GM21737 (cell line): ENCODE measurements at regions not wholly inside any gene's neighbourhood (a gene's known extent, or its start where the extent isn't known, plus 50 kb on each side); places are given as distances from the start of the nearest gene placed in this dataset.

Experiments
- ATAC-seq: cut with Tn5 transposase; IDR thresholded peaks from one replicate; pipeline ENCODE4 v1.9.1; 2021; ENCODE audit warnings: mild to moderate bottlenecking, moderate library complexity; ENCODE audit not compliant: unreplicated experiment

DNA sequence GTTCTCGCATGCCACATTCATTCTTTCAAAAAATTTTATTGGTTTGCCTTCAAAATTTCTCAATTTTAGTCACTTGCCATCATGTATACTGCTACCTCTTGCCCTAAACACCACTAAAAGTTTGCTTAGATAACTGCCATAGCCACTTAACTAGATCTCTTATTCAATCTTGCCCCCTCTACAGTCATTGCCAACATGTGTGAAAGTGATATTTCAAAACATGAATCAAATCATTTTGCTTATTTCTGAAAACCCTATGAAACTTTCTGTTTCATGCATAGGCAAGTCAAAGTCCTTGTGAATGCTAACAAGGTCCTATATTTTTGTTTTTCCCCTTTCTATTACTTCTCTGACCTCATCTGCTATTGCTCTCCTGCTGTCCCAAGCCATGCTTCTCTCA, 397.1 kb downstream of the KCNJ3 start:
- ATAC-seq = no peak

DNA sequence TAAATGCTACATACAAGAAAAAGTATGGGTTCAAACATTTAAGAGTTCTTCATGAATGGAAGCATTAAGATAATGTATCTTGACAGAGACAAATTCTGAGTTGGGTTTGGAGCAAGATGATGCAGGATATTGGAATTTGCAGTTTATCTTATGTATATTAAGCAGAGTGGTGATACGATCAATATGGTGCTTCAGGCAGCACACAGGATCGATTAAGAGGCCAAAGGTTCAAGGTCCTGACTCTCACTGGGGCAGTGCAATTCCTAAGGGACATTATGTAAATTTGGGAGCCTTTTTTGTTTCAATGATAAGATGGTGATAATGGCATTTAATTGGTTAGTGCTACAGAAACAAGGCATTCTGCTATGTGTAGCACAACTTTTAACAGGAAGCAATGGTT, 381.9 kb downstream of the KCNJ3 start:
- ATAC-seq = no peak

DNA sequence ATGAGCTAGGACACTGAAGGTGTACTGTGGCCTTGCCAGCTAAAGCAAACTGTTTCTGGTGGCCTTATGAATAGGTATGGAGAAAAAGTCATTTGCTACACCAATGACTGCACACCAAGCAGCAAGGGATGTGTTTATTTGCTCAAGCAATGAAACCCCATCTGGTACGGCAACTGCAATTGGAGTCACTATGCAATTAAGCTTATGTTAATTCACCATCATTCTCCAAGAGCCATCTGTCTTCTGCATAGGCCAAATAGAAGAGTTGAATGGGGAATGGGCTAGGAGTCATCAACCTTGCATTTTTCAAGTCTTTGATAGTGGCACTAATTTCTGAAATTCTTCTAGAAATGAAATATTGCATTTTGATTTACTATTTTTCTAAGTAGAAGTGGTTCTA, 372.0 kb downstream of the KCNJ3 start:
- ATAC-seq = no peak

DNA sequence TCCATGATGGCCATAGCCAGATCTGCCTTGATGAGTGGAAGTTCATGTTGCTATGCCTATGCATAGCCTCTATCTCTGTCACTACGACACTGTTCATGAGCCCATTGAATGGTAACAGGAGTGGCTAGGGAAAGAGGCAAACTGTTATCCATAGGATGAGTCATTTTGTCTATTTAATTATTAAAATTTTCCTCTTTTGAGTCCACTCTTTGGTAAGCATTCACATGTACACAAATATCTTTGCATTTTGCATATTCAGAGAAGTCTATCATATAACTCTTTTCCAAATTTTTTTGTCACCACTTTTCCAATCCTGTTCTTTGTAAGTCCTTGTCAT, 364.4 kb downstream of the KCNJ3 start:
- ATAC-seq = no peak

DNA sequence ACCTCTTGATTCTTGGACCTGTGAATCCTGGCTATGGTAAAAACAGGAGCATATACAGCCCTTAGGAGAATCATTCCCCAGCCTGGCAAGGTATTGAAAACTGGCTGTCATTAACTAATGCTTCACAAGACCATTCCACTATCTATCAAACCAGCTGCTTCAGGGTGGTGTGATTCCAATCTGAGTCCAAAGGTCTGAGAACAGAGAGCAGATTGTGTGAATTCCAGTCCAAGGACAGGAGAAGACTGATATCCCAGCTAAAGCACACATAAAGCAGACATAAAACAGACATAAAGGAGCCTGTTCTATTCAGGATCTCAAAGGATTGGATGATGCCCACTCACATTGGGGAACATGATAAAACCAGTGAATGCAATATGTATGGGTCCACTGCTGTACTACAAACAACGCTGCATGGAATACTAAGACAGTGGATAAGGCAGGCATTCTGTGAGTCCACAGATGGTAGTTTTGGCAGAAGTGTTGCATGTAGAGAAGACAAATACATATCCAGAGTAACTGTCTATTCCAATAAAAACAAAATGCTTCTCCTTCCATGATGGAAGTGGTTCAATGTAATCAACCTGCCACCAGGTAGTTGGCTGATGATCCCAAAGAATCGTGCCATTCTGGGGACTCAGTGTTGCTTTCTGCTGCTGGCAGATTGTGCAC, 363.9 kb downstream of the KCNJ3 start:
- ATAC-seq = no peak

DNA sequence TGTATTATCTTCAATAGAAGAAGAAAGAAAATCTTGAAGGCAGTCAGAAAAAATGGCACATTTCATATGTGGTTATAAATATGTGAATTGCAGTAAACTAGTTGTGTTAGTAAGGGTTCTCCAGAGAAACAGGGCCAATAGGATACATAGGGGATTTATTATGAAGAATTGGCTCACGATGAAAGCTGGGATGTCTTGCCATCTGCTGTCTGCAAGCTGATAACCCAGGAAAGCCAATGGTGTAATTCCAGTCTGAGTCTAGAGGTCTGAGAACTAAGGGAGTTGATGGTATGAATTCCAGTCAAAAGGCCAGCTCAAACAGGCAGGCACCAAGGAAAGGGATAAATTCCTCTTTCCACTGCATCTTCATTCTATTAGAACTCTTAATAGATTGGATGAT, 362.4 kb downstream of the KCNJ3 start:
- no peak for ATAC-seq

DNA sequence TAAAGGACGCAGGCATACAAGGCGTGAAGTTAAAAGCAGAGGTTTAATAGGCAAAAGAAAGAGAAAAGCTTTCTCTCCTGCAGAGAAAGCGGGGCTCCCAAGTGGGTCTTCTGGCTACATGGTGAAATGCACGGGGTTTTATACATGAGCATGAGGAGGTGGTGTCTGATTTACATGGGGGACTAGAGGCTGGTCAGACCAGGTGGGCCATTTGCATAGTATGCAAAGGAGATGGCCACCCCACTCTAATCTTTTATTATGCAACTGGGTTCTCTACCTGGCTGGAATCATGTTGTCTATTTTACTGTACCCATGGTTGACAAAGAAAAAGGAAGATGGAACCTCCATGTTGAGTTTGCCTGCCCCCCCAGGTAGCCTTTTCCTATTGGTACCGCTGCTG, 356.2 kb downstream of the KCNJ3 start:
- no peak for ATAC-seq

DNA sequence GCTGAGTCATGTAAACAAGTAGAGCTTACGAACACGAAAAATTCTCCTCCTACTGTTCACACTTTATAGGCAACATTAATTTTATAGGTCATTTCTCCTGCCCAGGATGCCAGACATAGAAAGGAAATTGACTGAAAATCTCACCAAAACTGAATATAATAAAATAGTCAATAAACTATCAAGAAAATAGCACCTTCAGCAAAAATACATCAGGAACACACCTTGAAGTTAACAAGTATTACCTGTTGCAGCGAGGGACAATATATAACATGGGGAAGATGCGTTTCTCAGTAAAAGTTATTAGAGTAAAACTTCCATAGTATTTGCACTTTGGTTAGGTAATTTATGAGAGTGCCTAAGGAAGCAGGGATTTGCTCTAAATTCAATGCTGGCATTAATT, 344.6 kb downstream of the KCNJ3 start:
- ATAC-seq = no peak

DNA sequence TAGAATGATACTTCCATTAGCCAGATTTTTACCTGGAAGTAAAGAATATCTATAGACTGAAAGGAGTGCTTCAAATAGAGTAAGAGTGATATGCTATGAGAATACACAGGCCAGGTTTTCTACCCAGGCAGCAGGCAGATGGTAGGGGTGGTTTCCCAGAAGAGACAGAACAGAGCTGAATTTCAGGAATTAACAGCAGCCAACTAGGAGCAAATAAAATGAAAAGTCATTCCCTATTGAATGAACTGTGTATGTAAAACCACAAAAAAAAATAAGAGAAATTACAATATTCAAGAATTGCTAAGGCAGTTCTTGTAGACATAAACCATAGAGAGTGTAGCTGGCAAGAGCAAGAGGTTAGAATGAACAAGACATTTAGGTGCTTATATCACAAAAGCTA, 336.8 kb downstream of the KCNJ3 start:
- no peak for ATAC-seq

DNA sequence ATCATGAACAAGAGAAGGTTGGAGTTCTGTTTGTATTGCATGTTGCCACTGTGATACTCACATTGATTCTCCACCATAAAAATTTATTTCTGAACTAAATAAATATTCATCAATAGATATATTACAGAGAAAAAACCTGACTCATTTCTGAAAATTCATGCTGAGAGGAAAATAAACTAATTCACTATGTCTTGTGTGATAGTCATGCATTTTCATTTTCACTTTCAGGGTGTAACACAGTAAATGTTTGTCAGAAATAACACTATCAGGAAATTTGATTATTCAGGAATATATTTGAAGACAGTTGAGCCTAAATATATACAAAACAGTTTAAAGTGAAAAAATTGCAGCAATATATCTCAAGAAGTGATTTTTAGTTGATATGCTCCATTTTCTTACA, 335.2 kb downstream of the KCNJ3 start:
- no peak for ATAC-seq

DNA sequence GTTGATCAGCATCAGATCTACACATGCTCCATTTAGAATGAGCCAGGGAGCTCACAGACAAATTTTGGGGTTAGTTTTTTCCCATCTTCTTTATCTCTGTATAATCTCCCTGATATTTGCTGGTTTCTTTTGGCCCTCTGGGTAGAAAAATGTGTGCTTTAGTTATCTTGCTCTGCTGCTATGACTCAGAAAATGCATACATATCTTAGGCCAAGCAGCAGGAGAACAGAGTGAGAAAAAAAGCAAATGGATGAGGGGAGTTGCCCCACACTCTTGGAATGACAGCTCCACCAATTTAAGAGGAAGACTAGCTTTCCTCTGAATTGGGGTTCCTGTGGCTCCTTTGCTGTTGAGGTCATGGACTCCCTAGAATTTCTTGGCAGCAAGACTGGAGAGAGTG, 331.8 kb downstream of the KCNJ3 start:
- ATAC-seq = no peak

DNA sequence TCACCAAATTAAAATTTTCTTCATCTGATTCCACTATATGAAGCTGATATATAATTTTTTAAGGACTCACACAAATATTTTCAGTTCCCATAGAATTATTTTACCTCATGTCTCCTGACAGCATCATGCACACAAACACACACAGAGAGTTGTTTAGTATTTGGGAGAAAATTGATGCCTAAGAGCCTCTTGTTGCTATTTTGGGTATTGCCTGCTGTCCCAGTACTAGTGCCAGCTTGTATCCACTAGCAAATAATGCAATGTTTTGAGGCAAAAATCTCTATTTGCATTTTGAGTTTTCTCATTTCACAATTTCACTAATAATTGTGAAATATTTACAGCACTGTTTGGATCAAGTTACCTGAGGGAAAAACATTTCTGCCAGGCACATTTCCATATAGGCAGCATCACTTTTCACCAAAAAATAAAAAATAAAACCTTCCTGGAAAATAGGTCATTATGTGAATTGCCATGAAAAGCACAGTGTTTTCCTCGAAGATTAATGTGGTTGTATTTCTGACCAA, 328.2 kb downstream of the KCNJ3 start:
- ATAC-seq = no peak

DNA sequence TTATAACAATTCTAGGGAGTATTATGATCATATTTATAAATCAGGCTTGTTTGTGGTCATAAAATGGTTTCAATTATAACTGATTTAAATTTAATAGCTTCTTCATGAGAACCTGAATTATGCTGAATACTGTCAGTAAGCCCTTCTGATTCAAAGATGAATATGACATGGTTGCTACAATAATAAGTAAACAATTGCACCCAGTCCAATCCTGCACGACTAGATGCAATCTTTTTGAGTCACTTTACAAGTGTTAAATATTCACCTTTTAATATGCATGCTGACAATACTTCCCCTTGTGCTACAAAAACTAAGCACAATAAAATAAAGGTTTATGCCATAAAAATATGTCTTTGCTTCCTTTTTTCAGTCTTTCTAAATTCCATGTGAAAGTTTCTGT, 325.2 kb downstream of the KCNJ3 start:
- no peak for ATAC-seq

DNA sequence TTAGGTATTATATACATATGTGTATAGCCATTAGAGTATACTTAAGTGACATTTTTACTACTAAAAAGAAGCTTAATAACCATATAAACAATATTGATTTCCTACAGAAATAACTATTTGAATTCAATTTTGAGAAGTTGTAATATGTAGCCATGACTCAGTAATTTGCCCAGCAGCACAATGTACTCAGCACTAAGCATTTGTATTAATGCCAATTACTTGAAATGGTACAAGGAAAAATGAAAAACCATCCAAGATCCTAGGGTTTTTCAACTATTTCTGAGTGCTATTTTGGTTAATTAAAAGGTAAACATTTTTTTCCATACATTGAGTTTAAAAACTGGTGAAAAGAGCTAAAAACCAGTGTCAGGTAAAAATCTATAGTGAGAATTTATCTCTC, 324.0 kb downstream of the KCNJ3 start:
- ATAC-seq = no peak

DNA sequence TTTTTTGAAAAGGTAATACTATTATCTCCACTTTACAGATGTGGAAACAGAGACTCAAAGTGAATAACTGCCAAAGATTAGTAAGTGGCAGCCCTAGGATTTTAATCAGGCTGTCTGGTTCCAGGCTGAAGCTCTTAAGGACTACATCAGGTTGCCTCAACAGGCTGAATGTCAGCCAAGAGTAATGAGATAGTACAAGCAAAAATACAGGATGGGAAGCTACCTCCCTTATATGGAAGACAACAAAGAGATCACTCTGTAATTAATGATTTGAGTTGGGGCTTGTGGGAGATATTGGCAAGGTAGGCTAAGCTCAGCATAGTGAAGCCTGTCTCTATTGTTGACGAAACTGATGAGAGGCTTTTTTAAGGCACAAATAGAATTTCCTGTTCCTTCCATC, 323.1 kb downstream of the KCNJ3 start:
- no peak for ATAC-seq

DNA sequence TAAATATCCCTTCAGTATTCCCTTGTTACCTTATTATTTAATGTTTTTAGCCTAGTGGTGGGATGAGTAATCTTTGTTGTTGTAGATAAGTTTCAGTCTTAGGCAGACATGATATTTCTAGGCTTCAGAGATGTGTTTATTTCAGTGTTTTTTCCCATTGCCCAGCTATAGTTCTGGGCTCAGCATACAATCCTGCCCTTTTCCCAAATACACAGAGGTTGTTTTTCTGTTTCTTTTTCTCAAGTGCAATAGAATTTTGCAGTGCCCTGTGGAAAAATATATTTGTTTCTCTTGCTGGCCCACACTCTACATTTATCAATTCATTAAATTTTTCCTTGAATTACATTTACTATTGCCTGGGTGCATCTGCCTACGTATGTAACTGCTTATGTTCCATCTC, 321.8 kb downstream of the KCNJ3 start:
- no peak for ATAC-seq

DNA sequence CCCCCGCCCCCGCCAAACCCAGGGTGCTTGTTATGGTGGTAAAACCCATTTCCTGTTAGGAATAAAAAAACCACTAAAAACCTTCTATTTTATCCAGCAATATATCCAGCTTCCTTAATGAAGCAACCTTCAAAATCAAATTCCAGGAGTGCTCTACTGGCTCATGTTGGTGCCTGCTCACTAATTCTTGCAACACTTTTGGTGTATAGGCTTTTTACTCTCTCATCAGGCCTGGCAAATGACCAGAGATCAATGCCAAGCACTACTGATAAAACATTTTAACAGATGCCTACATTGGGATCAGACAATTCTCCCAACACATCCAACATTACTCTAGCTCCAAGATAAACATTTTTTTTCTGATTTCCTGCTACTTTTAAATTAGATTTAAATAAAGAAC, 312.4 kb downstream of the KCNJ3 start:
- ATAC-seq = no peak

DNA sequence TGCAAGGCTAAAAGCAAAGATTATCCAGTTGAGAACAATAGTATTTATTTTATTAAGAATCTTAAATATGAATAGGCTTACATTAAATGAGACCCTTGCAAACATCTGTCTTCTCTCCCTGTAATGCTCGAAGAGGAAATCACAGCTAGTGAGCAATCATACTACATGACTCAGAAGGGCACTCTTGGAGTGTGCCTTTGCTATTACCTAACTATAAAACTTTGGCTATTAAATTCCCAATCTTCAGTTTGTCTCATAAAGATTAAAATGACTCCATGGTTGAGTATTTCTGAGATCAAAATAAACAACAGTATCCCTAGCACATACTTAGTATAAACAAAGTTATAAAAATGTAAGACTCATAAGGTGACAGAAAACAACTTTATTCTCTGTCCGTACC, 296.9 kb downstream of the KCNJ3 start:
- ATAC-seq = no peak

DNA sequence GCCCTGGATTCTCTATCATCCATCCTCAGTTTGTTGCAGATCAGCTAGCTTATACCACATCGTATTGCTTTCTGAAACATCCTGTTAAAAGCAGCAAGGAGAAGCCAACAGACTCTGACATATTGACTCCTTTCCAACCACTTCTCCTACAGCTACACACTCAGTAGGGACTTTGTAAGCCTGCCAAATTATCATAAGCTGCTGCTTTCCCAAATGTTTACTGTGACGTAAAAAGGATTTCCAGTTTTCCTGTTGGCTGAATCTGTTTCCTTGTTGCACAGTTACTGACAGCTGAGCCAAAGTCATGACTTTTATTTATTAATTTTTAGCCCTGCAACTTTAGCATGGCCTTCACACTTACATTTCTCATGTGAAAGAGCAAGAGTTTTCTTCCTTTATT, 294.3 kb downstream of the KCNJ3 start:
- no peak for ATAC-seq

DNA sequence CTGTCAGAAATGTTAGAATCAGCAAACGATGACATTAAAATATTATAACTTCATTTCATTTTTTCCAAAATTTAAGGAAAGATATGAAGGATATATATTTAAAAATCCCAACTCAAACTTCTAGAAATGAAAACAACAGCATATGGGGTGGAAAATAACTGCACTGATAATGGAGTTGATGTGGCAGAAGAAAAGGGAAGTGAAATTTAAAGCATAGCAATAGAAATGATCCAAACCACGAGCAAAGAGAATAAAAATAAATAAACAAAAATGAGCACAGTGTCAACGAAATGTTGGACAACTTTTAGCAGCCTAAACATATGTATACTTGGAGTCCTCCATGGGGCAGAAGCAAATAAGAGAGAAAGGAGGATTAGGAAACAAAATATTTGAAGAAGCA, 280.2 kb downstream of the KCNJ3 start:
- ATAC-seq = no peak

DNA sequence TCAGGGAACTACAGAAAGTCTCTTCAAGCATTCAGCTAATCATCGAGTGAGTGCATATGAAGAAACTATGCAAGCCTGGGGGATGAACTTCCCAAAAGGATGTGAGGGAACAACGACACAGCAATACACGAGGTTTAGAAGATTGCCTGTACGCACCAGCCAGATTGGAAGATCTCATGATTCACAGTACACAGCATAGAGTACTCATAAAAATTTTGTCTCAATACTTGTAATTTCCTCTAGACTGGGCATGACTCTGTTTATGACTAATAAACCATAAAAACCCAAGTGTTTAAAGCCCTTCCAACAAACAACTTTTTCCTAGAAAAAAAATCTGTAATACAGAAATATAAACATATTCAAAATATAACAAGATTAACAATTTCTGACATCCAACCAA, 279.7 kb downstream of the KCNJ3 start:
- ATAC-seq = no peak

DNA sequence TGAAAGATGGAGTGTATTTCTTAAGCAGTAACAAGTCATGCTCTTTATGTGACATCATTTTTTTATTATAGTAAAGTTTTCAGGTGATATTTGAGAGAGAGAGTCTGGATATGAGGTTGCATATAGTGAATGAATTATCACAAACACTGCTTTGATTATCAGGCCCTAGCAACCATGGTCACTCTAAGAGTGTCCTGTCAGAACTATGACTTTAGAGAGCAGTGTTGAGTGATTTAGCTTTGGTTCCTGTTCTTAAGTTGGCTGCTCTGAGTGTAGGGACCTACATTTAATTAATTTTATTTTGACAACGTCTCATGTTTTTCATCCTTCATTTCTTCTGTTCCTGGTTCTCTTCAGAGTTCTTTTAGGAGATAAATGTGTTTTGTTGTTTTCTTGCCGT, 275.5 kb downstream of the KCNJ3 start:
- no peak for ATAC-seq

DNA sequence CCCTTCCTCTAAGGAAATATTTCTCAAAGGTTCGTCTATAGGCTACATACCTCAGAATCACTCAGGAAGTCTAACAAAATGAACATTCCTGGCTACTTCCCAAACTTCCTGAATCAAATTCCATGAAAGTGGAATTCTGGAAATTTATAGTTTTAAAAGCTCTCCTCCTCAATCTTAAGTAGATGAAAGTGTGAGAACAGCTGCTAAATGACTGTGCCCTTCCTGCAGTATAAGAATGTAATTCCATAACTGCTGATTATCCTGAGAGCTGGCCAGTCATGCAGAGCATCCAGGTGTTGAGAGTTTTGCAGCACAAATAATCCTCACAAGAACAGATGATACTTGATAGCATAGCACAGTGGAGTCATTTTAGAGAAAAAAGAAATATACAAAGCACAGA, 265.0 kb downstream of the KCNJ3 start:
- no peak for ATAC-seq

DNA sequence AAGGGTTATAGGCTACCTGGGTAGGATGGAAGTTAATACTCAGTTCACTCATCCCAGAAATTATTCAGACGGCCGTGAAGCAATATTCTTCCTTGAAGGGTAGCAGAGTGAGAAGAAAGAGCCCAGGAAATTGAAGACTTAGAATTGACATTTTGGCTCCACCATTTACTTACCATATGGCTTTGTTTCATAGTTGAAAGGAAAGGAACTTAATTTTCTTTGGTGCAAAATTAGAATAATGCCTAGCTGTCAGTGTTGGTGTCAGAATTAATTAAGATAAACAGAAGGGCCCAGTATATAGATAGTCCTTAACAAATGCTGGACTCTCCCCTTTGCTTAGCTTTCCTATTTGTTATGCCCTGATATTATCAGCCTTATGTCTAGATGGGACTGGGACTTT, 263.2 kb downstream of the KCNJ3 start:
- no peak for ATAC-seq
